ENCODE measurements at regions not wholly inside any gene's neighbourhood (a gene's known extent, or its start where the extent isn't known, plus 50 kb on each side); places are given as distances from the start of the nearest gene placed in this dataset.

GRCh38 chr1:172951730-172952365 lies 98.9 kb downstream of the TNFSF18 start:
- no peaks in the 10 kb centered on the region for H3K9me3 ChIP-seq

GRCh38 chr1:172952516-172952915 lies 98.2 kb downstream of the TNFSF18 start:
- Histone ChIP-seq H3K36me3 (no peaks in the 10 kb centered on the region), H3K27me3 (no peaks in the 10 kb centered on the region), H3K9me3 (no peaks in the 10 kb centered on the region), H3K4me3 (no peak overlapping the region), H3K27ac (no peak overlapping the region), H3K4me1 (peaks cover 9% of the 10 kb centered on the region)
- intact Hi-C loops (cut with DNase I), result no loop called here
- ATAC-seq (no peak), DNase-seq (no peak)
- TF ChIP-seq, protein P1, sequence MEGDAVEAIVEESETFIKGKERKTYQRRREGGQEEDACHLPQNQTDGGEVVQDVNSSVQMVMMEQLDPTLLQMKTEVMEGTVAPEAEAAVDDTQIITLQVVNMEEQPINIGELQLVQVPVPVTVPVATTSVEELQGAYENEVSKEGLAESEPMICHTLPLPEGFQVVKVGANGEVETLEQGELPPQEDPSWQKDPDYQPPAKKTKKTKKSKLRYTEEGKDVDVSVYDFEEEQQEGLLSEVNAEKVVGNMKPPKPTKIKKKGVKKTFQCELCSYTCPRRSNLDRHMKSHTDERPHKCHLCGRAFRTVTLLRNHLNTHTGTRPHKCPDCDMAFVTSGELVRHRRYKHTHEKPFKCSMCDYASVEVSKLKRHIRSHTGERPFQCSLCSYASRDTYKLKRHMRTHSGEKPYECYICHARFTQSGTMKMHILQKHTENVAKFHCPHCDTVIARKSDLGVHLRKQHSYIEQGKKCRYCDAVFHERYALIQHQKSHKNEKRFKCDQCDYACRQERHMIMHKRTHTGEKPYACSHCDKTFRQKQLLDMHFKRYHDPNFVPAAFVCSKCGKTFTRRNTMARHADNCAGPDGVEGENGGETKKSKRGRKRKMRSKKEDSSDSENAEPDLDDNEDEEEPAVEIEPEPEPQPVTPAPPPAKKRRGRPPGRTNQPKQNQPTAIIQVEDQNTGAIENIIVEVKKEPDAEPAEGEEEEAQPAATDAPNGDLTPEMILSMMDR (IDR thresholded peaks at IDR 0.05), result no peak

More at GRCh38 chr1:172951730-172952365, 98.9 kb downstream of the TNFSF18 start:
- Histone ChIP-seq H3K4me3 (no peak overlapping the region), H3K27me3 (no peaks in the 10 kb centered on the region), H3K4me1 (peaks cover 9% of the 10 kb centered on the region), H3K36me3 (no peaks in the 10 kb centered on the region), H3K27ac (no peak overlapping the region)
- ATAC-seq, result peak; percentile 45
- TF ChIP-seq, protein P1 (IDR thresholded peaks at IDR 0.05), result no peak
- intact Hi-C loops (cut with DNase I), result no loop called here
- no peak for DNase-seq

DNA sequence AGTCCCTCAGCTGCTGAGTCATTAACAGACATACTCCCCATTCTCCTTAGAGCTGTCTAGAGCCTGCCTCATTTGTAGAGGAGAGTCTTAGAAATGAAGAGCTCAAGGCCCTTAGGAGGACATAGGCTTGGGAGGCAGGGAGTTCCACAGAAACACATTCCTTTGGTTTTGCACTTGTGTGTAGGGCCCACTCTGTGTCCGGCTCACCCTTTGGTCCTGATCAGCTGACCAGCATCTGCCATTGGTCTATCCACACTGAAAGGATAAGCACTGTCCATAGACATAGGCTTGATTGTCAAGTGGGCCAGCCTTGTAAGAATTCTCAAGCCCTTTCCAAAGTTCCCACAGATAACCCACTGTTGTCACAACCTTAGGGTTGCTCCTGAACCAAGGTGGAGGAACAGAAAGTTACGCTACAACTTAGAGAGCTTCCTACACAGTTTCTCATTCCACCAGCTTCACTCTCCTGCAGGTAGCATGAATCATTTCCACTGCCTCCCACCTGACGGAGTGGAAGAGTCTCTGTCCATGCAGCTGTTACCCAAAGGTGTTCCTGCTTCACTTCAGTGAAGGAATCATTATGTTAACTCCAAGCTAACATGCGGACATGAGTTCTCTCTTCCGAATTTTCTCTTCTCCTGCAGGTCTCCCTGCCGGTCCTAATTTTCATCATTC lies 96.1 kb downstream of the TNFSF18 start:
- Histone ChIP-seq H3K36me3 (no peaks in the 10 kb centered on the region), H3K4me3 (no peak overlapping the region), H3K27me3 (no peaks in the 10 kb centered on the region), H3K27ac (no peak overlapping the region), H3K9me3 (no peaks in the 10 kb centered on the region), H3K4me1 (peaks cover 9% of the 10 kb centered on the region)
- ATAC-seq (no peak), DNase-seq (no peak)
- TF ChIP-seq, protein P1 (IDR thresholded peaks at IDR 0.05), result no peak
- intact Hi-C loops (cut with DNase I), result no loop called here

DNA sequence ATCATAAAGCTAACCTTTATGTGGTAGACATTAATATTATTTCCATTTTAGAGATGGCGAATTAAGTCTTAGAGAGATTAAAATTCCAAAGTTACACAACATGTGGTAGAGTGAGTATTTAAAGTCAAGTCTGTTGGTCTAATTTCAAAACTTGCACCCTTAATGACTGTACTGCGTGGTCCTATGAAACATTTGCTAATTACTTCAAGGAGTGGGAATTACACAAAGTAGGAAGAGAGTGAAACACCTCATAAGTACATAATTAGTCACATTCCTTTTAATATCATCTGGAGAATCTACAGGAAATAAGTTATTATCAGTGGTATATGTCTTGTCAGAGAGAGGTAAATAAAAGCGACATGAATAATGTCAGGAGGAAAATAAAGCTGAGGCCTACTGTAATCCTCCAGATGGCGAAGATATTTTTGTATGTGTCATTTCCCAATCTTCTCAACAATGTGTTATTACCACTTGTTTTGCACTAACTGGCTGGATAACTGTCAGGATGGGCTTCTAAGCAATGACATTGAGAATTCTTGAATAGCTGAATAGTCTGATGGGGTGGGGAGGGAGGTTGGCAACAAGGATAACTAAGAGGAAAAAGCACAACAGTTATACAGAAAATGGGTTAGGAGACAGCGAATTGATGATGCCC lies 95.5 kb downstream of the TNFSF18 start:
- Histone ChIP-seq H3K27me3 (no peaks in the 10 kb centered on the region), H3K36me3 (no peaks in the 10 kb centered on the region), H3K4me1 (peaks cover 9% of the 10 kb centered on the region), H3K4me3 (no peak overlapping the region), H3K9me3 (no peaks in the 10 kb centered on the region), H3K27ac (no peak overlapping the region)
- TF ChIP-seq, protein P1 (IDR thresholded peaks at IDR 0.05), result no peak
- DNase-seq (no peak), ATAC-seq (no peak)
- intact Hi-C loops (cut with DNase I), result no loop called here

- DNase-seq (no peak), ATAC-seq (no peak)
- Histone ChIP-seq H3K27me3 (no peaks in the 10 kb centered on the region), H3K9me3 (no peaks in the 10 kb centered on the region), H3K4me3 (no peak overlapping the region), H3K27ac (no peak overlapping the region), H3K36me3 (no peaks in the 10 kb centered on the region), H3K4me1 (peaks cover 6% of the 10 kb centered on the region)
- intact Hi-C loops (cut with DNase I), result no loop called here
- TF ChIP-seq, protein P1 (IDR thresholded peaks at IDR 0.05), result no peak
These were observed 93.9 kb downstream of the TNFSF18 start for GRCh38 chr1:172956871-172957270.
